Heart left ventricle (tissue), 13 donors: ENCODE measurements at regions not wholly inside any gene's neighbourhood (a gene's known extent, or its start where the extent isn't known, plus 50 kb on each side); places are given as distances from the start of the nearest gene placed in this dataset.

ENCODE experiments used
- CTCF ChIP-seq, 12 donors: fragments of 200-600 bp; sonication (generic) in 4 of 12; IDR thresholded peaks; one replicate each; pipeline versions ENCODE4 v1.5.0 to v1.8.0; 2018 to 2022; ENCODE audit warnings: antibody characterized with exemption in 12 of 12, mild to moderate bottlenecking in 5 of 12
- POLR2A ChIP-seq, 2 donors: fragments of 450-650 bp; IDR thresholded peaks; one replicate each; pipeline ENCODE4 v1.6.1; 2017; ENCODE audit warnings: antibody characterized with exemption in 2 of 2, mild to moderate bottlenecking in 2 of 2, moderate library complexity in 2 of 2
- donor health status: ischemic (EF 13 %, LVEDD 7.1; RV severe dilation, severe dysfunction).
- donor health status: DM: no; HTN: yes; CAD: no.
- donor health status: DM: no; HTN: no; CAD: no.
- donor health status: ischemic (EF 25% LVEDD 6.9; RV normal size, moderate dysfunction).
- donor health status: ischemic (EF 25% LVEDD 5.7; RV mildly dilated, moderate dysfunction).
- donor health status: ischemic (EF 35%, LVEDD 5.7; RV mildly dilated, moderate dysfunction).
- donor health status: nonischemic (EF 11% LVEDD 7.7; RV severe dilation, severe dysfunction).
- donor health status: DM: yes; HTN: yes; CAD: no.
- donor health status: PGD.
- donor health status: ischemic (EF 29% LVEDD 5.4; RV normal size, mild dysfunction).
- donor health status: nonischemic (EF 23%, LVEDD 6.1; RV moderate dilation, normal function).

DNA sequence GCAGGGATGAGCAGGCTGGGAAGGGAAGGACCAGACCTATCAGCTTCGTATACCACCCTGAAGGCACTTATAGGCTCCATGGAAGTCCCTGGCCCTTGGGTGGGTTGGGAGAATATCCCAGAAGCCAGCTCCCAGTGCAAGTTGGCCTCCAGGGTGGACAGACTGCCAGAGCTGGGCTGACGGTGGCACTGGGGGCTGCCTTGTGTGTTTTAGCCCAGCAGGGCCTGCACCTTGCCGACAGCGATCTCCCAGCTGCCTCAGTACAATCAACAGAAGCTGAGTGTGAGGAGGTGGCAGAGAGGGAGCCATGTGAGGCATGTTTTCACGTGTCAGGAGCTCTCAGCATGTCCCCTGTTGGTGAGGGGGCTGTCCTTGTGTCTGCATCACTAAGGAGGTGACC is 159.5 kb downstream of the VEGFA start:
- TF ChIP-seq POLR2A (IDR thresholded peaks at IDR 0.05) (no peak), CTCF (IDR thresholded peaks at IDR 0.05) (no peak)
